ENCODE measurements at regions not wholly inside any gene's neighbourhood (a gene's known extent, or its start where the extent isn't known, plus 50 kb on each side); places are given as distances from the start of the nearest gene placed in this dataset.

DNA sequence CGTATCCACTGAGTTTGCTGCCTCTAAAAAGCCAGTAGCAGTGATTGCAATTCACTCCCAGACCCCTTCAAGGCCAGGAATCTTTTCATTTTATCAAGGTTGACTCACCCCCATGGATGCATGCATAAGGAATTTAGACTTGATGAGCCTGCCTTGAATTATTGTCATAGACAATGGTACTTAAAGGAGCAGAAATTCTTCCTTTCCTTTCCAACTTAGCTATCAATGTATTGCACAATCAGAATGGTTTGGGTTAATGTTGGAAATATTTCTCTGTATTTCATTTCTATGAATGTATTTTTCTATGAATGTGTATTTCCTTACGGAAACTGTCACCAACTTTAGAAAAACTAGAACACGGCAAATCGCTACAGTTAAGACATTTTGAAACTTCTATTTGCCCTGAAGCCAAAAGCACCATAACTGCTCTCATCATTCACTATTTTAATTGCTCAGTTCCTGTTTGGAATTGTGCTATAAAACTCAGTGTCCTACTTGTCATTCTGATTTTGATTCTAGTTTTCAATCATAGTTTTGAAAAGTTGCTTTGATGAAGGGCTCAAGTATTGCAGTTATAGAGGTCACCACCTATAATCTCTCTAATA, 355.7 kb upstream of the AKR1E2 start:
- H3K36me3 ChIP-seq (ENCODE audit: low read depth, missing control alignments), result no peaks in the 10 kb centered on the region
- no peaks in the 10 kb centered on the region for H3K27me3 ChIP-seq
- no peak for DNase-seq
- intact Hi-C loops (cut with DNase I; ENCODE audit: low total_unique reads), result no loop called here
- H3K9me3 ChIP-seq, result no peaks in the 10 kb centered on the region
- no peak for TF ChIP-seq POLR2A (IDR thresholded peaks at IDR 0.05)
- TF ChIP-seq, protein P1, sequence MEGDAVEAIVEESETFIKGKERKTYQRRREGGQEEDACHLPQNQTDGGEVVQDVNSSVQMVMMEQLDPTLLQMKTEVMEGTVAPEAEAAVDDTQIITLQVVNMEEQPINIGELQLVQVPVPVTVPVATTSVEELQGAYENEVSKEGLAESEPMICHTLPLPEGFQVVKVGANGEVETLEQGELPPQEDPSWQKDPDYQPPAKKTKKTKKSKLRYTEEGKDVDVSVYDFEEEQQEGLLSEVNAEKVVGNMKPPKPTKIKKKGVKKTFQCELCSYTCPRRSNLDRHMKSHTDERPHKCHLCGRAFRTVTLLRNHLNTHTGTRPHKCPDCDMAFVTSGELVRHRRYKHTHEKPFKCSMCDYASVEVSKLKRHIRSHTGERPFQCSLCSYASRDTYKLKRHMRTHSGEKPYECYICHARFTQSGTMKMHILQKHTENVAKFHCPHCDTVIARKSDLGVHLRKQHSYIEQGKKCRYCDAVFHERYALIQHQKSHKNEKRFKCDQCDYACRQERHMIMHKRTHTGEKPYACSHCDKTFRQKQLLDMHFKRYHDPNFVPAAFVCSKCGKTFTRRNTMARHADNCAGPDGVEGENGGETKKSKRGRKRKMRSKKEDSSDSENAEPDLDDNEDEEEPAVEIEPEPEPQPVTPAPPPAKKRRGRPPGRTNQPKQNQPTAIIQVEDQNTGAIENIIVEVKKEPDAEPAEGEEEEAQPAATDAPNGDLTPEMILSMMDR (IDR thresholded peaks at IDR 0.05), result no peak
- no peak overlapping the region for H3K4me3 ChIP-seq
- H3K27ac ChIP-seq, result no peak overlapping the region
- 84 to 92% methylated on average over 4 of the region's 4 CpGs for WGBS, 2 donors
- H3K4me1 ChIP-seq, result no peaks in the 10 kb centered on the region

DNA sequence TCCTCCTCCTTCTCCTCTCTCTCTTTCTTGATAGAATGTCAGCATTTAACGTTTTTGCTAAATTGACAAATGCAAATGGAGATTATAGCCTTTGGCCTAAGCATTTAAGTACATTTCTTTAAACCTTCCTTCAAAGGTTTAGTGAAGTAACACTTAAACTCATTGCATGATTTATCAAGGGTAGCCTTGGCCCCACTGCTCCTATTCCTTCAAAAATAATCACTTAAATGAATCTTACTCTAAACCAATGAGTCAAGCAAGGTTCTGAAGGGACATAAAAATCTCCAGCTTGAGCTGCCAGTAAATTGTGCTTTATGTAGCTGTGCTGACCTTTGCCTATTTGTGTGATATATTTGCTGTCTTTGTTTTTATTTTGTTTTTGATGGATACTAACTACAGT, 358.5 kb upstream of the AKR1E2 start:
- H3K4me3 ChIP-seq, result no peak overlapping the region
- intact Hi-C loops (cut with DNase I; ENCODE audit: low total_unique reads), result no loop called here
- H3K27ac ChIP-seq, result no peak overlapping the region
- no peaks in the 10 kb centered on the region for H3K27me3 ChIP-seq
- no peaks in the 10 kb centered on the region for H3K9me3 ChIP-seq
- H3K4me1 ChIP-seq, result no peaks in the 10 kb centered on the region
- 39 to 58% methylated on average over 1 of the region's 1 CpG for WGBS, 2 donors
- no peak for DNase-seq
- TF ChIP-seq, protein P1 (IDR thresholded peaks at IDR 0.05), result no peak
- no peaks in the 10 kb centered on the region for H3K36me3 ChIP-seq (ENCODE audit: low read depth, missing control alignments)

DNA sequence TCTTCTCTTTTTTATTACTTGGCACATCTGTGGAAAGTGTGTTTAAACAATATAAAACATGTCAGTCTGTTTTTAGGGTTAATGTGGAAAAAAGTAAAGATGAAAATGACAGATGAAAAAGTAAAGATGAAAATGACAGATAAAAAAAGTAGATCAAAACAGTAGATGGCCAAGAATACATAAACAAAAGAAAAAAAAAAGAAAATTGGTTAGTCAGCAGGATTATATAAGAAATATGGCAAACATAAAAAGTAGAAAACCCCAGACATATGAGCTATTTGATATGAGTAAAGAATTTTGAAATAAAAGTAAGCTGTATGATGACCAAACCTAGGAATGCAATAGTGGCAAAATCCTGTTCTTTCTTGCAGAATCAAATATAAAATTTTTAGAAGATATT, 365.7 kb upstream of the AKR1E2 start:
- intact Hi-C loops (cut with DNase I; ENCODE audit: low total_unique reads), result no loop called here
- H3K27me3 ChIP-seq, result no peaks in the 10 kb centered on the region
- TF ChIP-seq, protein P1 (IDR thresholded peaks at IDR 0.05), result no peak
- no peak for TF ChIP-seq POLR2A (IDR thresholded peaks at IDR 0.05)

DNA sequence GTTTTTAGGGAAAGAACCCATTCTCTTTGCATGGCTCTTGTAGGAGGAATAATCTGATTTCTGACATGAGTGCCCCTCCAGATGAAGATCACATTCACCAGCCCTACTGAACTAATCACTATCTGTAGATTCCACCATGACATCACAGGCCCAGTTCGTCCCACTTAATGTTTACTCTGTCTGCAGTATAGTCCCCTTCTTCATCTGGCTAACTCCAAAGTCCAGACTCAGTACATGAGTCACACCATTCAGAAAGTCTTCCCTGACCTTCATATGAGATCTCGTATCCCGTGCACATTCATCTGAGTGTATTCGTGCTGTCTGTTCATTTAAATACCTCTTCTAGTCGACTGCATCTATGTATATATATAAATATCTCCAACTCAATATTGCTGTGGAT, 366.5 kb upstream of the AKR1E2 start:
- Histone ChIP-seq H3K9me3 (no peaks in the 10 kb centered on the region), H3K4me3 (no peak overlapping the region), H3K36me3 (ENCODE audit: low read depth, missing control alignments) (no peaks in the 10 kb centered on the region), H3K27ac (no peak overlapping the region), H3K4me1 (no peaks in the 10 kb centered on the region), H3K27me3 (no peaks in the 10 kb centered on the region)
- TF ChIP-seq, protein P1 (IDR thresholded peaks at IDR 0.05), result no peak
- no peak for TF ChIP-seq POLR2A (IDR thresholded peaks at IDR 0.05)
- 77 to 84% methylated on average over 5 of the region's 5 CpGs for WGBS, 2 donors
- intact Hi-C loops (cut with DNase I; ENCODE audit: low total_unique reads), result no loop called here
- no peak for DNase-seq

More for the DNA sequence above, 365.7 kb upstream of the AKR1E2 start:
- Histone ChIP-seq H3K36me3 (ENCODE audit: low read depth, missing control alignments) (no peaks in the 10 kb centered on the region), H3K4me1 (no peaks in the 10 kb centered on the region), H3K9me3 (no peaks in the 10 kb centered on the region), H3K4me3 (no peak overlapping the region), H3K27ac (no peak overlapping the region)
- no peak for DNase-seq

DNA sequence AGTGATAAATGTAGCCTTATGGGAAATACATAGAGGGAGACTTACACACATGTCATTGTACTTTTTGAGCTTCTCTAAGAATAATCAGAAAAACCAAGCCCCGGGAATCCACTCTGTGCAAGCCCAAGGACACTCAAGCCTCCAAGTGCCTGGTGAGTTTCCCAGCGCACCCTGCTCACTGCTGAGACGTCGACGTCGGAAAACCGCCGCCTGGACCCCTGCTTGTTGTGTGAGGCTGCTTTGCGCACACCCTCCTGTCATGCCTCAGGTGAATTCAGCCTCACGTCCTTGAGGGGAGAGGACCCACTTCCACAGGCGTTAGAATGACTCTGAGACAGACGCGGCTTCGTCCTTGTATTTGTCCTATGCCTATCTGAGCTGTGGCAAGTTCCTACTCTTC, 368.4 kb upstream of the AKR1E2 start:
- H3K27me3 ChIP-seq, result no peaks in the 10 kb centered on the region
- no peak for TF ChIP-seq POLR2A (IDR thresholded peaks at IDR 0.05)
- TF ChIP-seq, protein P1 (IDR thresholded peaks at IDR 0.05), result no peak
- no peaks in the 10 kb centered on the region for H3K36me3 ChIP-seq (ENCODE audit: low read depth, missing control alignments)
- H3K4me1 ChIP-seq, result no peaks in the 10 kb centered on the region
- DNase-seq, result no peak
- no peak overlapping the region for H3K27ac ChIP-seq
- intact Hi-C loops (cut with DNase I; ENCODE audit: low total_unique reads), result no loop called here
- WGBS, 2 donors, result 58 to 67% methylated on average over 12 to 14 of the region's 14 CpGs
- H3K9me3 ChIP-seq, result no peaks in the 10 kb centered on the region
- H3K4me3 ChIP-seq, result no peak overlapping the region

All from testis (tissue), 2 donors.